GM19238 (cell line): ENCODE measurements at regions not wholly inside any gene's neighbourhood (a gene's known extent, or its start where the extent isn't known, plus 50 kb on each side); places are given as distances from the start of the nearest gene placed in this dataset.
A peak's percentile ranks its signal among the peaks of the same experiment; 100 is the strongest.

Experiments
- DNase-seq: peaks from one replicate; pipeline ENCODE4 v3.0.0; 2011; ENCODE audit warnings: low spot score; ENCODE audit not compliant: insufficient read length

GRCh38 chr12:115507951-115508722 is 769.4 kb downstream of the MED13L start:
- no peak for DNase-seq

- DNase-seq: no peak
Observed at GRCh38 chr12:115507560-115507889, 770.0 kb downstream of the MED13L start.

- DNase-seq: no peak
Observed at GRCh38 chr12:115506822-115507559, 770.5 kb downstream of the MED13L start.

GRCh38 chr12:115504306-115505290 is 772.9 kb downstream of the MED13L start:
- peak; percentile 44 for DNase-seq

GRCh38 chr12:115500872-115501271 is 776.6 kb downstream of the MED13L start:
- no peak for DNase-seq

- no peak for DNase-seq
Observed at GRCh38 chr12:115495300-115495699, 782.2 kb downstream of the MED13L start.

GRCh38 chr12:115492553-115492952 is 784.9 kb downstream of the MED13L start:
- no peak for DNase-seq

- no peak for DNase-seq
Observed at GRCh38 chr12:115491511-115492250, 785.8 kb downstream of the MED13L start.

GRCh38 chr12:115489253-115489652 is 788.2 kb downstream of the MED13L start:
- no peak for DNase-seq

- DNase-seq: no peak
Observed at GRCh38 chr12:115485967-115486366, 791.5 kb downstream of the MED13L start.

GRCh38 chr12:115485503-115485902 is 792.0 kb downstream of the MED13L start:
- no peak for DNase-seq

GRCh38 chr12:115482943-115483342 is 794.5 kb downstream of the MED13L start:
- DNase-seq: no peak

GRCh38 chr12:115481141-115481540 is 796.4 kb downstream of the MED13L start:
- no peak for DNase-seq

GRCh38 chr12:115478505-115478904 is 794.5 kb upstream of the TBX3 start:
- DNase-seq: no peak

GRCh38 chr12:115474539-115475353 is 790.8 kb upstream of the TBX3 start:
- no peak for DNase-seq

- DNase-seq: no peak
Observed at GRCh38 chr12:115473257-115473956, 789.4 kb upstream of the TBX3 start.

GRCh38 chr12:115472852-115473251 is 788.9 kb upstream of the TBX3 start:
- DNase-seq: no peak

- DNase-seq: no peak
Observed at GRCh38 chr12:115470977-115471376, 787.0 kb upstream of the TBX3 start.

- DNase-seq: no peak
Observed at GRCh38 chr12:115470526-115470925, 786.6 kb upstream of the TBX3 start.
